ENCODE measurements at regions not wholly inside any gene's neighbourhood (a gene's known extent, or its start where the extent isn't known, plus 50 kb on each side); places are given as distances from the start of the nearest gene placed in this dataset.

GRCh38 chr14:34032720-34033119 is 81.8 kb upstream of the EGLN3 start:
- intact Hi-C loops (cut with micrococcal nuclease): no loop called here
- H3K36me3 Mint-ChIP-seq (ENCODE audit: low read depth): peaks cover 4% of the 10 kb centered on the region
- peaks cover 6% of the 10 kb centered on the region for H3K4me1 Mint-ChIP-seq
- no peak for DNase-seq
- H3K4me3 Mint-ChIP-seq: no peak overlapping the region
- H3K9me3 Mint-ChIP-seq: peaks cover 12% of the 10 kb centered on the region
- H3K27me3 Mint-ChIP-seq: peaks cover 4% of the 10 kb centered on the region
- H3K27ac Mint-ChIP-seq: no peak overlapping the region

DNA sequence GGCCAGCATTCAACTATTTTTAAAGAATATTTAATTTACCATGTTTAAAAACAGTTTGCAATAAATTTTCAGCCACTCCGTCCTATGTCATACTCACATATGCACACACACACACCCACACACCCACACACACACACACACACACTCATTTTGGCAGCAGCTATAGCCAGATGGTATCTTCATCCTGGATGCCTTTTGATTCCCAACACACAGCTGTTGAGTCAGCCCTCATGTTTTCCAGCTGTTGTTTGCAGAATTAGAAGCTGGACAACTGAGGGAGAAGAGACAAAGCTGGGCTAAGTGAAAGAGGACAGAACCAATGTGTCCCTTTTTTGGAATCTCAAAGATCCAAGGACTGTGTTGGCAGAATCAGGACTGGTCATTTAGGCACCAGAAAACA is 80.0 kb upstream of the EGLN3 start:
- Mint-ChIP-seq H3K4me1 (peaks cover 6% of the 10 kb centered on the region), H3K36me3 (ENCODE audit: low read depth) (no peaks in the 10 kb centered on the region), H3K4me3 (no peak overlapping the region), H3K9me3 (peaks cover 12% of the 10 kb centered on the region), H3K27ac (no peak overlapping the region), H3K27me3 (peaks cover 4% of the 10 kb centered on the region)
- no peak for DNase-seq
- intact Hi-C loops (cut with micrococcal nuclease): no loop called here

- Mint-ChIP-seq H3K4me3 (no peak overlapping the region), H3K27me3 (peaks cover 4% of the 10 kb centered on the region), H3K27ac (no peak overlapping the region), H3K9me3 (peaks cover 12% of the 10 kb centered on the region), H3K4me1 (peaks cover 6% of the 10 kb centered on the region), H3K36me3 (ENCODE audit: low read depth) (peaks cover 2% of the 10 kb centered on the region)
- DNase-seq: no peak
- intact Hi-C loops (cut with micrococcal nuclease): no loop called here
Measured at GRCh38 chr14:34029921-34030334, 79.1 kb upstream of the EGLN3 start.

DNA sequence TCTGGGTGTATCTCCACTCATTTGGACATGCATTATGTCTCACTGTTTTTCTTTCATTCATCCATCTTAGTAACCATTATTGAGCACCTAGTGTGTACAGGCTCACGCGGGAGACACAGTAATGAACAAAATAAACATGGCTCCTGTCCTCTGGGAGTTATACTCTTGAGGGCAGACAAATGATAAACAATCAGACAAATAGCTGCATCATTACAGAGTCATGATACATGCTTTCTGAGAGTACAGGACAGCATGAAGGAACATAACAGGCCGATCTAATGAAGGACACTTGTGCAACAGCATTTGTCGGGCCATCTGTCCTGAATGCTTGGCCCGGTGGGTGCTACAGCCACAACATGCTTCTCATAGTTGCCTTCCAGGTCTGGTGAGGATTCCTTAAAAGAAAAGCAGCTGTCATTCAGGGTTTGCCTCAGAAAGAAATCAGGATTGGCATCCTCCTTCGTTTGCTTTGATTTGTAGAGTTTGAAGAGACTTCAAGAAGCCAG is 77.2 kb upstream of the EGLN3 start:
- intact Hi-C loops (cut with micrococcal nuclease): no loop called here
- no peak overlapping the region for H3K27ac Mint-ChIP-seq
- DNase-seq: no peak
- peaks cover 2% of the 10 kb centered on the region for H3K36me3 Mint-ChIP-seq (ENCODE audit: low read depth)
- H3K4me1 Mint-ChIP-seq: peaks cover 10% of the 10 kb centered on the region
- H3K27me3 Mint-ChIP-seq: peaks cover 6% of the 10 kb centered on the region
- H3K9me3 Mint-ChIP-seq: peaks cover 12% of the 10 kb centered on the region
- no peak overlapping the region for H3K4me3 Mint-ChIP-seq

DNA sequence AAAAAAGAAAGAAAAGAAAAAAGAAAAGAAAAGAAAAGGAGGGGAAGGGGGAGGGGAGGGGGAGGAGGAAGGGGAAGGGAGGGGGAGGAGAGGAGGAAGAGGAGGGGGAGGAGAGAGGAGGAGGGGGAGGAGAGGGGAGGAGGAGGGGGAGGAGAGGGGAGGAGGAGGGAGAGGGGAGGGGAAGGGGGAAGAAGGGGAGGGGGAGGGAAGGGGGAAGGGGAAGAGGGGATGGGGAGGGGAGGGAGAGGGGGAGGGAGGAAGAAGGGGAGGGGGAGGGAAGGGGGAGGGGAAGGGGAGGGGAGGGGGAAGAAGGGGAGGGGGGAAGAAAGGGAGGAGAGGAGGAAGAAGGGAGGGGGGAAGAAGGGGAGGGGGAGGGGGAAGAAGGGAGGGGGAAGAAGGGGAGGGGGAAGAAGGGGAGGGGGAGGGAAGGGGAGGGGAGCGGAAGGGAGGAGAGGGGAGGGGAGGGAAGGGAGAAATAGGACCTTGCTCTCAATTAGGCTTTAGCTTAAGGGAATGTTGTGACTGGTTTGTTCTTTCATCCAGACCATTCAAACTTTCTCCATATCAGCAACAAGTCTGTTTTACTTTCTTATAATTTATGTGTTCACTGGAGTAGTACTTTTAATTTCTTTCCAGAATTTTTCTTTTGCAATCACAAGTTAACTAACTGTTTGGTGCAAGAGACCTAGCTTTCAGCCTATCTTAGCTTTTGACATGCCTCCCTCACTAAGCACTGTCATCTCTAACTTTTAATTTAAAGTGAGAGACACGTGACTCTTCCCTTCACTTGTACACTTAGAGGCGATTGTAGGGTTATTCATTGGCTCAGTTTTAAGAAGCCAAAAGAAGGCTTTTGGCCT is 76.5 kb upstream of the EGLN3 start:
- H3K9me3 Mint-ChIP-seq: peaks cover 12% of the 10 kb centered on the region
- intact Hi-C loops (cut with micrococcal nuclease): no loop called here
- H3K4me3 Mint-ChIP-seq: no peak overlapping the region
- peaks cover 10% of the 10 kb centered on the region for H3K4me1 Mint-ChIP-seq
- peaks cover 4% of the 10 kb centered on the region for H3K27me3 Mint-ChIP-seq
- no peak for DNase-seq
- no peak overlapping the region for H3K27ac Mint-ChIP-seq
- H3K36me3 Mint-ChIP-seq (ENCODE audit: low read depth): peaks cover 2% of the 10 kb centered on the region

DNA sequence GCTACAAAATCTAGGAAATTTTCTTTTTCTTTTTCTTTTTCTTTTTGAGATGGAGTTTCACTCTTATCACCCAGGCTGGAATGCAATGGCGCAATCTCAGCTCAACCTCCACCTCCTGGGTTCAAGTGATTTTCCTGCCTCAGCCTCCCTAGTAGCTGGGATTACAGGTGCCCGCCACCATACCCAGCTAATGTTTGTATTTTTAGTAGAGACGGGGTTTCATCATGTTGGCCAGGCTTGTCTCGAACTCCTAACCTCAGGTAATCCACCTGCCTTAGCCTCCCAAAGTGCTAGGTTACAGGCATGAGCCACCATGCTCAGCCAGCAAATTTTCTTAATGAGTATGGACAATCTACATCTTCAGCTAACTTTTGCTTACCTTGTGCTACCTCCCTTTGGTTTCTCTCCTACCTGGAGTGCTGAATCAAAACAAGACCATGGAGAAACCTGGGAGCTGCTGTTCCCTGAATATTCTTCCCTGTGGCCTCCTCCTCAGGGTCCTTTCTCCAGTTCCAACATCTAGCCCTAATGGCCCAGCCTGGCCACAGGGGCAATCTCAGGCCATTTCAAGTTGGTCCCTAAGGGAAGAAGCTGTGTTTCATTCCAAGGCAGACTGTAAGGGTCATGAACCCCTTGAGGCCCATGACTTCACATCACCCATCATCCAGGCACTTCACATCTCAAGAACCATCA is 74.6 kb upstream of the EGLN3 start:
- Mint-ChIP-seq H3K27ac (no peak overlapping the region), H3K27me3 (peaks cover 4% of the 10 kb centered on the region), H3K36me3 (ENCODE audit: low read depth) (peaks cover 2% of the 10 kb centered on the region), H3K4me1 (peaks cover 13% of the 10 kb centered on the region), H3K9me3 (peaks cover 11% of the 10 kb centered on the region), H3K4me3 (no peak overlapping the region)
- no peak for DNase-seq
- intact Hi-C loops (cut with micrococcal nuclease): no loop called here

GRCh38 chr14:34024768-34025144 is 73.9 kb upstream of the EGLN3 start:
- no peak overlapping the region for H3K4me3 Mint-ChIP-seq

GRCh38 chr14:34023824-34024767 is 73.2 kb upstream of the EGLN3 start:
- no peak for DNase-seq
- peaks cover 3% of the 10 kb centered on the region for H3K36me3 Mint-ChIP-seq (ENCODE audit: low read depth)

More at GRCh38 chr14:34024768-34025144, 73.9 kb upstream of the EGLN3 start:
- no peak for DNase-seq
- no peak overlapping the region for H3K27ac Mint-ChIP-seq
- peaks cover 2% of the 10 kb centered on the region for H3K36me3 Mint-ChIP-seq (ENCODE audit: low read depth)
- peaks cover 11% of the 10 kb centered on the region for H3K9me3 Mint-ChIP-seq
- H3K27me3 Mint-ChIP-seq: peaks cover 4% of the 10 kb centered on the region
- H3K4me1 Mint-ChIP-seq: peaks cover 13% of the 10 kb centered on the region
- intact Hi-C loops (cut with micrococcal nuclease): no loop called here

DNA sequence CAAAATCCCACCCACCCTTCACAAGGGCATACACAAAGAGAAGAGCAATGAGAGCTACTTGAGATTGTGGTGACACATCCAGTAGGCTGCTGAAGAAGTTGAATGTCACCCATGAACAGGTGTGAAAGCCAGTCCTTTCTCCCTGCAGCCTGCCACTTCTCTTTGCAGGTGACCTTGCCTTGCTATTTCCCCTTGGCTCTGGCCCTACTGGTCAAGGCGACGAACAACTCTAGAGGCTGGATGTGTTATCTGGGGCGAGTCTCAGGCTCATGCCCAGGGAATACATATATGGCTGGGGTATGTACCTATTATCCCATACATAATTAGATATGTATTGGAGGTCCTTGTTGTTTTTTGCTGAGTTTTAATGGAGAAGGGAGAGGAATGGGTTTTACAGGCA is 70.2 kb upstream of the EGLN3 start:
- H3K4me3 Mint-ChIP-seq: no peak overlapping the region
- H3K36me3 Mint-ChIP-seq (ENCODE audit: low read depth): peaks cover 5% of the 10 kb centered on the region
- H3K9me3 Mint-ChIP-seq: peaks cover 7% of the 10 kb centered on the region
- intact Hi-C loops (cut with micrococcal nuclease): no loop called here
- H3K27ac Mint-ChIP-seq: no peak overlapping the region
- peaks cover 4% of the 10 kb centered on the region for H3K27me3 Mint-ChIP-seq
- H3K4me1 Mint-ChIP-seq: peaks cover 26% of the 10 kb centered on the region
- DNase-seq: no peak

More at GRCh38 chr14:34023824-34024767, 73.2 kb upstream of the EGLN3 start:
- Mint-ChIP-seq H3K4me3 (no peak overlapping the region), H3K27me3 (peaks cover 4% of the 10 kb centered on the region), H3K4me1 (peaks cover 15% of the 10 kb centered on the region), H3K27ac (peak overlapping the region; percentile 6), H3K9me3 (peaks cover 11% of the 10 kb centered on the region)
- intact Hi-C loops (cut with micrococcal nuclease): no loop called here

DNA sequence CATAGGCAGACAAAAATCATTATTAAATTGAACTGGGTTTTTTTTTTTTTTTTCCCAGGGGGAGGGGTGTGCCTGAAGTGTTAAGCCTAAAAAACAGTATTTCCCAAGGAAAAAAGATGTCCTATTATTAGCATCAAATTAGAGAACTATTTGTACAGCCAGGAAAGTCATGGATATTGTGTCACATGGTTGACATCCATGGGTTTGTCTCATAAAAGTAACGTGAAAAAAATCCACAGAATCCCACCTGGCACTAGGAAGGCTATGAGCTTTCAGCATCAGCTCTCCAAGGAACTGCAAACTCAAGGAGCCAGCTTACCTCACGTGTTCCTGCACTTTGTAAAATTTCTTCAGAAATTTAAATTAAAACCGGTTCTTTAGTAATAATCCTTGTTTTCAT is 69.1 kb upstream of the EGLN3 start:
- Mint-ChIP-seq H3K27me3 (peaks cover 4% of the 10 kb centered on the region), H3K36me3 (ENCODE audit: low read depth) (peaks cover 3% of the 10 kb centered on the region), H3K4me3 (peak overlapping the region; percentile 88), H3K4me1 (peaks cover 27% of the 10 kb centered on the region), H3K9me3 (peaks cover 7% of the 10 kb centered on the region), H3K27ac (no peak overlapping the region)
- DNase-seq: no peak
- intact Hi-C loops (cut with micrococcal nuclease): no loop called here

DNA sequence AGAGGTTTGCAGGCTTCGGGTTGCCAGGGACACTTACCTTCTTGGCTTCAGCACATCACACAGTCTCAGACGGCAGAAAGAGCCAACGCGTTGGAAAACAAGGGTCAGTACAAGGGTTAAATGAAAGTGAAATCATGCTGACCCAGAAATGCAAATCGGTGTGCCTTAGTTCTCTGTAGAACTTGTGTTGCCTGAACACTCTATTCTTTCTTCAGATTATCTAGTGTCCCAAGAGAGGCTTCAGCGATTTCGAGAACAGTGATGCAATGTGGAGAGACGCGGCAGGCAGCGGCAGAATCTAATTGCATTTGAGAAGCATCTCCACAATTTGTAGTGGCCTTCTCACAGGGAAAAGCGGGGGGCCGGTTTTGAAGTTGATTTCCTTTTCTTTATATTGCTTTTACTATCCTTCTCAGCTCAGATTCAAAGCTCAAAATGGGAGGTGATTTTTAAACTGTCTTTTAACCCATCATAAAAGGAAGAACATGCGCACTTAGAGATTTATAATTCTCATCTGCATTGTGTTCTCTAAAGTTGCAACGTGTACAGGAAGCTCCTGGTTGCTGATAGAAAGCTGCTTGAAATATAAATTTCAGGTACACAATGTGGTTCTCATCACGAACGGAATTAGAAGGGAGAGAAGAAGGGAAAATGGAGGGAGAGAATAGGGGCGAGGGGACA is 67.8 kb upstream of the EGLN3 start:
- peaks cover 7% of the 10 kb centered on the region for H3K9me3 Mint-ChIP-seq
- H3K36me3 Mint-ChIP-seq (ENCODE audit: low read depth): peaks cover 5% of the 10 kb centered on the region
- H3K27me3 Mint-ChIP-seq: peaks cover 2% of the 10 kb centered on the region
- DNase-seq: peak; percentile 78
- H3K27ac Mint-ChIP-seq: peak overlapping the region; percentile 97
- H3K4me1 Mint-ChIP-seq: peaks cover 30% of the 10 kb centered on the region
- peak overlapping the region; percentile 88 for H3K4me3 Mint-ChIP-seq
- intact Hi-C loops (cut with micrococcal nuclease): loop anchor here (1.0 to 10.0 kb wide), 5 partner anchors 25 to 184 kb away; partner anchors contain the start of gene EGLN3

DNA sequence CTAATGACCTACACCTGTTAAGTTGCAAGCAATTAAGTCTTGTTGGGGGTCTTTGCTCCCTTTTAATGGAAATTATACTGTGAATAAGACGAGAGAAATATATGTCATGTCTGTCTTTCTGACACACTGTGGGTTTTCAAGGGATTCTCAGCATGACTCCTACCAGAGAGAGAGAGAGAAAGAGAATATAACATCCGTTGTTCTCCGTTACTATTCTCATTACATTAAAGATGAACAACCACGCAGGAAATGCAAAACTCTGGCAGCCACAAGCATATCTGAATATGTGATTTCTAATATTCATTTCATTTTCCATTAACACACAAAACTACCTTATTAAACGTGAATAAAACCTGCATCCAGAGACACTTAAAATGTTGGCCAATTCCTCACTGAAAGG is 67.3 kb upstream of the EGLN3 start:
- Mint-ChIP-seq H3K27me3 (peaks cover 2% of the 10 kb centered on the region), H3K4me3 (peak overlapping the region; percentile 88), H3K9me3 (peaks cover 7% of the 10 kb centered on the region), H3K36me3 (ENCODE audit: low read depth) (peaks cover 5% of the 10 kb centered on the region), H3K4me1 (peaks cover 36% of the 10 kb centered on the region), H3K27ac (peak overlapping the region; percentile 97)
- intact Hi-C loops (cut with micrococcal nuclease): loop anchor here (1.0 to 10.0 kb wide), 5 partner anchors 25 to 183 kb away; partner anchors contain the start of gene EGLN3
- peak; percentile 72 for DNase-seq

DNA sequence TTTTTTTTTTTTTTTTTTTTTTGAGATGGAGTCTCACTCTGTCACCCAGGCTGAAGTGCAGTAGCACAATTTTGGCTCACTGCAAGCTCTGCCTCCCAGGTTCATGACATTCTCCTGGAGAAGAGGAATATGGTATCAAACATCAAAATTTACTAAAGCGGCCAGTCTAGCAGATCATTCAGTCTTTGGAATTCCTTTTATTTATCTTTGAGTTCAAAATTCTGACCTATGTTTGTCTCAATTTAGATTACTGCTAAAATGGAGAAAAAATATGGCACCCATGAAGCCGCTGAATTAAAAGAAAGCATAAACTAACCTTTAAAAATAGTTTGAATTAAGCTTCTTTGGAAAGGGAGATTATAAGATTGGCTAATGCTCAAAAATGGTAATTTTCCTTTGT is 64.5 kb upstream of the EGLN3 start:
- no peak overlapping the region for H3K4me3 Mint-ChIP-seq
- DNase-seq: no peak
- peaks cover 47% of the 10 kb centered on the region for H3K4me1 Mint-ChIP-seq
- H3K36me3 Mint-ChIP-seq (ENCODE audit: low read depth): peaks cover 16% of the 10 kb centered on the region
- no peak overlapping the region for H3K27ac Mint-ChIP-seq
- H3K9me3 Mint-ChIP-seq: peaks cover 4% of the 10 kb centered on the region
- peaks cover 5% of the 10 kb centered on the region for H3K27me3 Mint-ChIP-seq
- intact Hi-C loops (cut with micrococcal nuclease): loop anchor here (5.0 to 10.0 kb wide), 3 partner anchors 42 to 181 kb away; no protein-coding TSS in a partner anchor
